H9 (cell line): ENCODE measurements at regions not wholly inside any gene's neighbourhood (a gene's known extent, or its start where the extent isn't known, plus 50 kb on each side); places are given as distances from the start of the nearest gene placed in this dataset.

Source experiments
- DNase-seq: peaks from one replicate; pipeline ENCODE4 v3.0.0-alpha.2; 2017
- H2AFZ ChIP-seq: one replicate; pipeline ENCODE4 v1.6.1; 2013; ENCODE audit warnings: mild to moderate bottlenecking, low read length, control low read depth, moderate library complexity
- H2AK5ac ChIP-seq: 2 replicates; pipeline ENCODE4 v1.6.1; 2013; ENCODE audit warnings: low read length, control low read depth, mixed read lengths; ENCODE audit not compliant: insufficient read length
- H2BK120ac ChIP-seq: one replicate; pipeline ENCODE4 v1.6.1; 2013; ENCODE audit warnings: low read depth, mild to moderate bottlenecking, low read length, control low read depth, inconsistent platforms; ENCODE audit not compliant: poor library complexity, severe bottlenecking
- H2BK12ac ChIP-seq: 2 replicates; pipeline ENCODE4 v1.6.1; 2013; ENCODE audit warnings: low read length, control low read depth, mixed read lengths, low read depth; ENCODE audit not compliant: insufficient read length
- H2BK15ac ChIP-seq: 2 replicates; pipeline ENCODE4 v1.6.1; 2013; ENCODE audit warnings: low read depth, low read length, control low read depth
- H2BK20ac ChIP-seq: one replicate; pipeline ENCODE4 v1.6.1; 2013; ENCODE audit warnings: low read depth, mild to moderate bottlenecking, low read length, control low read depth, inconsistent platforms; ENCODE audit not compliant: poor library complexity, severe bottlenecking
- H2BK5ac ChIP-seq: 2 replicates; pipeline ENCODE4 v1.6.1; 2013; ENCODE audit warnings: low read length, control low read depth, mixed read lengths; ENCODE audit not compliant: insufficient read length
- H3K14ac ChIP-seq: 2 replicates; pipeline ENCODE4 v1.6.1; 2013; ENCODE audit warnings: low read length, control low read depth; ENCODE audit not compliant: insufficient read depth
- H3K18ac ChIP-seq: 2 replicates; pipeline ENCODE4 v1.6.1; 2013; ENCODE audit warnings: low read depth, mild to moderate bottlenecking, mixed read lengths, low read length, control low read depth; ENCODE audit not compliant: insufficient read length
- H3K23ac ChIP-seq: 2 replicates; pipeline ENCODE4 v1.6.1; 2013; ENCODE audit warnings: low read length, control low read depth, mixed read lengths, low read depth; ENCODE audit not compliant: insufficient read length
- H3K23me2 ChIP-seq: 2 replicates; pipeline ENCODE4 v1.6.1; 2013; ENCODE audit warnings: low read depth, mild to moderate bottlenecking, mixed read lengths, low read length, control low read depth; ENCODE audit not compliant: insufficient read length, poor library complexity, severe bottlenecking
- H3K27ac ChIP-seq: 2 replicates; pipeline ENCODE4 v1.5.1; 2013; ENCODE audit warnings: low read length, control low read depth, mixed read lengths, low read depth; ENCODE audit not compliant: insufficient read length
- H3K27me3 ChIP-seq: 2 replicates; pipeline ENCODE4 v1.6.1; 2013; ENCODE audit warnings: low read length, control low read depth, inconsistent platforms; ENCODE audit not compliant: insufficient read depth
- H3K4ac ChIP-seq: 2 replicates; pipeline ENCODE4 v1.6.1; 2013; ENCODE audit warnings: low read depth, mild to moderate bottlenecking, control low read depth, inconsistent platforms, low read length, moderate library complexity
- H3K4me1 ChIP-seq: 2 replicates; pipeline ENCODE4 v1.6.1; 2013; ENCODE audit warnings: low read length, control low read depth, inconsistent platforms; ENCODE audit not compliant: insufficient read depth
- H3K4me2 ChIP-seq: 2 replicates; pipeline ENCODE4 v1.6.1; 2013; ENCODE audit warnings: low read length, control low read depth, mixed read lengths; ENCODE audit not compliant: insufficient read length, insufficient read depth
- H3K56ac ChIP-seq: 2 replicates; pipeline ENCODE4 v1.6.1; 2013; ENCODE audit warnings: low read depth, mild to moderate bottlenecking, mixed read lengths, low read length, control low read depth; ENCODE audit not compliant: insufficient read length
- H3K79me1 ChIP-seq: 2 replicates; pipeline ENCODE4 v1.6.1; 2013; ENCODE audit warnings: low read depth, mild to moderate bottlenecking, moderate library complexity, low read length, control low read depth, inconsistent platforms; ENCODE audit not compliant: insufficient read depth, poor library complexity, severe bottlenecking
- H3K79me2 ChIP-seq: 2 replicates; pipeline ENCODE4 v1.6.1; 2013; ENCODE audit warnings: low read length, control low read depth, inconsistent platforms; ENCODE audit not compliant: insufficient read depth
- H3K9ac ChIP-seq: 2 replicates; pipeline ENCODE4 v1.6.1; 2013; ENCODE audit warnings: low read length, control low read depth, mixed read lengths; ENCODE audit not compliant: insufficient read length; ENCODE audit errors: extremely low read depth
- H3K9me3 ChIP-seq: one replicate; pipeline ENCODE4 v1.6.1; 2013; ENCODE audit warnings: low read depth, low read length, inconsistent platforms; ENCODE audit not compliant: control insufficient read depth
- H3T11ph ChIP-seq: one replicate; pipeline ENCODE4 v1.6.1; 2013; ENCODE audit warnings: mild to moderate bottlenecking, low read length, control low read depth, inconsistent platforms
- H4K20me1 ChIP-seq: one replicate; pipeline ENCODE4 v1.6.1; 2013; ENCODE audit not compliant: control insufficient read depth, insufficient read length, insufficient read depth
- H4K5ac ChIP-seq: 2 replicates; pipeline ENCODE4 v1.6.1; 2013; ENCODE audit warnings: low read depth, mild to moderate bottlenecking, mixed read lengths, low read length, control low read depth; ENCODE audit not compliant: insufficient read length
- H4K8ac ChIP-seq: replicated peaks from 2 replicates; pipeline ENCODE4 v1.6.1; 2013; ENCODE audit warnings: low read length, control low read depth, mixed read lengths, low read depth; ENCODE audit not compliant: insufficient read length
- H4K91ac ChIP-seq: 2 replicates; pipeline ENCODE4 v1.6.1; 2013; ENCODE audit warnings: low read depth, mild to moderate bottlenecking, moderate library complexity, mixed read lengths, low read length, control low read depth; ENCODE audit not compliant: insufficient read length
- H3K27ac Mint-ChIP-seq, 3 experiments: 2 replicates in 2 of 3; 3 replicates in 1 of 3; pipeline ENCODE4 v1.8.0; 2020 to 2021; ENCODE audit warnings: mixed read lengths in 3 of 3, mild to moderate bottlenecking in 1 of 3, moderate library complexity in 1 of 3
- H3K27me3 Mint-ChIP-seq: 2 replicates; pipeline ENCODE4 v1.8.0; 2021; ENCODE audit warnings: low read depth, mild to moderate bottlenecking, moderate library complexity, mixed read lengths
- H3K36me3 Mint-ChIP-seq, 3 experiments: 2 replicates in 2 of 3; 3 replicates in 1 of 3; pipeline ENCODE4 v1.8.0; 2020 to 2021; ENCODE audit warnings: low read depth in 3 of 3, mixed read lengths in 3 of 3; ENCODE audit not compliant: insufficient read depth in 1 of 3
- H3K4me1 Mint-ChIP-seq, 2 experiments: 2 replicates each; pipeline ENCODE4 v1.8.0; 2020; ENCODE audit warnings: mixed read lengths in 2 of 2
- H3K4me3 Mint-ChIP-seq, 2 experiments: 2 replicates in 1 of 2; 3 replicates in 1 of 2; pipeline ENCODE4 v1.8.0; 2020 to 2021; ENCODE audit warnings: mild to moderate bottlenecking in 2 of 2, mixed read lengths in 2 of 2, moderate library complexity in 1 of 2
- H3K9me3 Mint-ChIP-seq, 2 experiments: 2 replicates in 1 of 2; 3 replicates in 1 of 2; pipeline ENCODE4 v1.8.0; 2020; ENCODE audit warnings: mild to moderate bottlenecking in 2 of 2, mixed read lengths in 2 of 2, moderate library complexity in 1 of 2
- CTCF ChIP-seq: fragments of 200-600 bp; sonication (generic); conservative IDR thresholded peaks from 3 replicates; pipeline ENCODE4 v1.8.0; 2021; ENCODE audit warnings: antibody characterized with exemption, mild to moderate bottlenecking
- WGBS: extraction: QIAGEN DNeasy Blood & Tissue Kit; methylation state at CpG from one replicate; pipeline ENCODE4 v1.1.7; 2013; ENCODE audit warnings: missing lambda C conversion rate, low lambda C conversion rate, mixed read lengths; ENCODE audit not compliant: insufficient read length; ENCODE audit errors: extremely low coverage; 5-methylcytosine and 5-hydroxymethylcytosine counted together

- no peak overlapping the region for H3K9ac ChIP-seq
- TF ChIP-seq CTCF = no peak
- no peaks in the 10 kb centered on the region for H3K79me1 ChIP-seq
- no peak overlapping the region for H3K18ac ChIP-seq
- no peak overlapping the region for H3K14ac ChIP-seq
- H3K4me1 Mint-ChIP-seq = peaks cover 2 to 3% of the 10 kb centered on the region in 2 experiments; a peak in 3 of 4 replicates
- no peak overlapping the region for H2BK20ac ChIP-seq
- no peaks in the 10 kb centered on the region for H3K36me3 Mint-ChIP-seq
- H3K79me2 ChIP-seq = no peaks in the 10 kb centered on the region
- no peak overlapping the region for H3K4me3 Mint-ChIP-seq
- no peak overlapping the region for H3K56ac ChIP-seq
- H3T11ph ChIP-seq = no peak overlapping the region
- H2AK5ac ChIP-seq = no peak overlapping the region
- no peaks in the 10 kb centered on the region for H3K9me3 ChIP-seq
- no peak overlapping the region for H3K27ac ChIP-seq
- H3K9me3 Mint-ChIP-seq = peaks cover 0 to 3% of the 10 kb centered on the region in 2 experiments; a peak in 2 of 5 replicates
- no peak overlapping the region for H3K4ac ChIP-seq
- no peak overlapping the region for H2BK120ac ChIP-seq
- H2AFZ ChIP-seq = no peak overlapping the region
- H3K4me1 ChIP-seq = no peaks in the 10 kb centered on the region
- no peak overlapping the region for H3K4me2 ChIP-seq
- no peak overlapping the region for H4K5ac ChIP-seq
- no peak overlapping the region for H4K8ac ChIP-seq
- no peak overlapping the region for H4K91ac ChIP-seq
- no peak overlapping the region for H2BK12ac ChIP-seq
- no peak overlapping the region for H2BK5ac ChIP-seq
- no peaks in the 10 kb centered on the region; the same call in 1 of the 2 replicates for H3K27me3 Mint-ChIP-seq
- no peaks in the 10 kb centered on the region for H3K23me2 ChIP-seq
- no peaks in the 10 kb centered on the region for H3K27me3 ChIP-seq
- no peak for DNase-seq
- H4K20me1 ChIP-seq = no peaks in the 10 kb centered on the region
- no peak overlapping the region for H3K27ac Mint-ChIP-seq
- H3K23ac ChIP-seq = no peak overlapping the region
- no peak overlapping the region for H2BK15ac ChIP-seq
- no CpG with 5 or more reads among the region's 2 CpGs for WGBS
Observed at GRCh38 chr20:41678799-41679198, 60.6 kb upstream of the CHD6 start.
